Pulmonary artery endothelial cell (primary cell): ENCODE measurements at regions not wholly inside any gene's neighbourhood (a gene's known extent, or its start where the extent isn't known, plus 50 kb on each side); places are given as distances from the start of the nearest gene placed in this dataset.

ENCODE experiments used
- DNase-seq: peaks from one replicate; pipeline ENCODE4 v3.0.0-alpha.2; 2011; ENCODE audit warnings: low read depth, low spot score

- no peak for DNase-seq
Observed at GRCh38 chr3:176795891-176796290, 401.4 kb downstream of the TBL1XR1 start.

GRCh38 chr3:176794406-176794805 lies 402.9 kb downstream of the TBL1XR1 start:
- no peak for DNase-seq

GRCh38 chr3:176789947-176790346 lies 407.3 kb downstream of the TBL1XR1 start:
- DNase-seq = no peak

GRCh38 chr3:176789281-176789705 lies 408.0 kb downstream of the TBL1XR1 start:
- no peak for DNase-seq

GRCh38 chr3:176787506-176787905 lies 409.8 kb downstream of the TBL1XR1 start:
- no peak for DNase-seq

GRCh38 chr3:176785171-176785570 lies 412.1 kb downstream of the TBL1XR1 start:
- DNase-seq = no peak

- DNase-seq = peak; percentile 5
Observed at GRCh38 chr3:176780766-176781165, 416.5 kb downstream of the TBL1XR1 start.

GRCh38 chr3:176776622-176777175 lies 420.6 kb downstream of the TBL1XR1 start:
- no peak for DNase-seq

GRCh38 chr3:176769547-176770190 lies 427.6 kb downstream of the TBL1XR1 start:
- no peak for DNase-seq

GRCh38 chr3:176767385-176767784 lies 429.9 kb downstream of the TBL1XR1 start:
- no peak for DNase-seq

GRCh38 chr3:176766862-176767261 lies 430.4 kb downstream of the TBL1XR1 start:
- no peak for DNase-seq

- DNase-seq = no peak
Observed at GRCh38 chr3:176765382-176765900, 431.8 kb downstream of the TBL1XR1 start.

- no peak for DNase-seq
Observed at GRCh38 chr3:176759815-176760506, 437.3 kb downstream of the TBL1XR1 start.

GRCh38 chr3:176757429-176757828 lies 439.9 kb downstream of the TBL1XR1 start:
- no peak for DNase-seq

- no peak for DNase-seq
Observed at GRCh38 chr3:176755977-176756376, 441.3 kb downstream of the TBL1XR1 start.

GRCh38 chr3:176755552-176755951 lies 441.7 kb downstream of the TBL1XR1 start:
- no peak for DNase-seq

GRCh38 chr3:176741664-176742047 lies 455.6 kb downstream of the TBL1XR1 start:
- DNase-seq = no peak

GRCh38 chr3:176740906-176741663 lies 456.2 kb downstream of the TBL1XR1 start:
- DNase-seq = no peak

- DNase-seq = no peak
Observed at GRCh38 chr3:176739159-176739558, 458.1 kb downstream of the TBL1XR1 start.

GRCh38 chr3:176737480-176738110 lies 459.7 kb downstream of the TBL1XR1 start:
- DNase-seq = no peak

GRCh38 chr3:176734146-176734545 lies 463.1 kb downstream of the TBL1XR1 start:
- no peak for DNase-seq
